ENCODE measurements at regions not wholly inside any gene's neighbourhood (a gene's known extent, or its start where the extent isn't known, plus 50 kb on each side); places are given as distances from the start of the nearest gene placed in this dataset.
"Not testable (repeated sequence)": the region's sequence is repeated elsewhere in the genome, so short reads cannot be mapped to it uniquely, and the experiment has no call there.

DNA sequence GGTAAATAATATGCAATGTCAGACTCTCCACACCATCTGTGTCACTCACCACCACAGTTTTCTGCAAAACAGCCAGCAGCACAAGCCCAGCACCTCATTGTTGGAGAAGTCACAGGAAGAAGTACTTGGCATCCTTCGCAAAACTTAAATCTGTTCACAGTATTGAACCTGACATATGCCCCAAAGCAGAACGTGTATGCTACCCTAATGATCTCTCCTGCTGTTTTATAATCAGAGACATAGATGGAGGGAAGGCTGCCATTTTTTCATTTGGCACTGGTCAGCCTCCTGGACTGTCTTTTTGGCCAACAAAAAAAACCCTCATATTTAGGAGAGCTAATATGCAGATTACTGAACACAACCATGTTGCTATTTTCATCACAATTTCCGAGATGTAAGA is 1272.9 kb downstream of the ROBO1 start:
- no peak for DNase-seq (ENCODE audit: low read depth in 4 of 4, low spot score in 3 of 4)

DNA sequence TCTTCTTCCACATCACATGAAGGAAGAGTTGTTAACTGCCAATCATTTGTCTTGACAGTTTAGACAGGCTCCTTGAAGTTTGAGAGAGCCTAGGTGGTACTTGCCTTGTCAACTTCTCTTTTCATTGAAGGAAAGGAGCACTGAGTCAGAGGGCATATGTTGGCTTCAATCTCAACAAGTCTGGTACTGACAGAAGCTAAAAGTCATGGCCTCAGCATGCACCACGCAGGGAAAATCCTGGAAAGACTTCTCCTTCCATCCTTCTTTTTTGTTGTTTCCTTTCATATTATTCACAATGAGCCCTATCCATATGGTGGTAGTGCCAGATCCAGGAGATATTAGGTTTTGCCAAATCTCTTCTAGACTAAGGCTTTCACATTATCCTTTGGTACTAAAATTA is 1272.5 kb downstream of the ROBO1 start:
- no peak for DNase-seq (ENCODE audit: low read depth in 4 of 4, low spot score in 3 of 4)

DNA sequence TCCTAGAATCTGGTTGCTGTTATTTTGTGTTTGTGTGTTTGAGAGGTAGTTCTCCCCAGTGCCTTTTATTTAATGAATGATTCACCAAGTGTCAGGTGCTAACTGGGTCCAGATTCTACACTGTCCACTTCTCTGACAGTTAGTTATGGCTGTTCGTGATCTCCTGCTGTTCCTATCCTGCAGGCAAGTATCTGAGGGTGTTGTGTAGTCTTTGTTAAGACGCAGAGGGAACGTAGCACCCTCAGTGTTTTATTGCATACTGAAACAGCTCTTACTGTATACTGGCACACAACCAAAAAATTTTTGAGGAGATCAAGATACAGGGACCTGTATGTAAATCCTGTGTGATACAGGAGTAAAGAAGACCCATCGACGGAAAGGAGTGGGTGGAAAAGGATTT is 1271.3 kb downstream of the ROBO1 start:
- no peak for DNase-seq (ENCODE audit: low read depth in 4 of 4, low spot score in 3 of 4)

DNA sequence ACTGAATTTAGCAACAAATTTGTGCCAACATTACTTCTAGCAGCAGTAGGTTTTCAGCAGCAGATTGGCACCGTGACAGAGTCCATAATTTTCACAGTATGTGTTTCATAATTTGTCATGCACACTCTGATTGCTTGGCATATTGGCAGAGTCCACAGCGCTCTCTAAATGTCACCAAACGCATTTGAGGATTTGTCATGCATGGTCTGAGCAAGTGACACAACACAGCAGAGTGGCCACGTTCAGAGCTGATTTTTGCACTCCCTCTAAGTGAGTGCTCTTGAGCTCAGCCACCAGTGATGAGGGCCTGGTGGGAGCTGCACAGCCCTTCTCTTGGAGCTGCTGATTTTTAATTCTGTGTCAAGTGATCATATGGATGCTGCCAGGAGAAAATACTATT is 1270.8 kb downstream of the ROBO1 start:
- DNase-seq (ENCODE audit: low read depth in 4 of 4, low spot score in 3 of 4), result no peak

DNA sequence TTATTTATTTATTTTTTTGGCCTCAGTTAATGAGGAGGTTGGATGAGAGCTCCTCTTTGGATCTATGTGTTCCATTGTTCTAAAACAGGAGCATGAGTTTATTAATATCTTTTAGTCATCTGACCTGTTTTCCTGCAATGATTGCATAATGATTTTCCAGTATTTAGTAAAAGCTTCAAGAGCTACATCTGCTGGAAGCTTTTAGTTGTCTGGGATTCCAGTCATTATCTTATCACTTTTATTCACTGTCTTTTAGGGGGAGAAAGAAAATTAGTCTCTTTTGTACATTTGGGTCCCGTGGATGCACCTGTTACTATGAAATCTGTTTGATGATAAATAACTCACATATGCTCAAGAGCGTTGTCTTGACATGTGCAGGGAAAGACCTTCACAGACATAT is 1270.0 kb downstream of the ROBO1 start:
- DNase-seq (ENCODE audit: low read depth in 4 of 4, low spot score in 3 of 4), result no peak

DNA sequence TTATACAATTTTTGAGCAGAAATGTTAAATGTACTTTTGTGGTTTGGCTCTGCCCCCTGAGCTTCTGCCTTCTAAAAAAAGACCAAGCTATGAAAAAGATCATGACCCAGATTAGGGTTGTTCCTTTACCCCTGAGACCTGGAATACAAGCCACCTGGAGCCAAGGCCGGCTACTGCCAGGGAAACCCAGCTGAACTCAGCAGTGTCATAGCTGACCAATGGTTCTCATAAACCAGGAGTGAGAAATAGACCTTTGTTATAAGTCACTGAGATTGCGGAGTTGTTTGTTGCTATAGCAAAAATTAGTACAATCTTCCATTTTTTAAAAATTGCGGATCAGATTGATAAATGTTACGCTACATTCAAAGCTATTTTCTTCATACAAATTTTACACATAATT is 1261.7 kb downstream of the ROBO1 start:
- no peak for DNase-seq (ENCODE audit: low read depth in 4 of 4, low spot score in 3 of 4)

DNA sequence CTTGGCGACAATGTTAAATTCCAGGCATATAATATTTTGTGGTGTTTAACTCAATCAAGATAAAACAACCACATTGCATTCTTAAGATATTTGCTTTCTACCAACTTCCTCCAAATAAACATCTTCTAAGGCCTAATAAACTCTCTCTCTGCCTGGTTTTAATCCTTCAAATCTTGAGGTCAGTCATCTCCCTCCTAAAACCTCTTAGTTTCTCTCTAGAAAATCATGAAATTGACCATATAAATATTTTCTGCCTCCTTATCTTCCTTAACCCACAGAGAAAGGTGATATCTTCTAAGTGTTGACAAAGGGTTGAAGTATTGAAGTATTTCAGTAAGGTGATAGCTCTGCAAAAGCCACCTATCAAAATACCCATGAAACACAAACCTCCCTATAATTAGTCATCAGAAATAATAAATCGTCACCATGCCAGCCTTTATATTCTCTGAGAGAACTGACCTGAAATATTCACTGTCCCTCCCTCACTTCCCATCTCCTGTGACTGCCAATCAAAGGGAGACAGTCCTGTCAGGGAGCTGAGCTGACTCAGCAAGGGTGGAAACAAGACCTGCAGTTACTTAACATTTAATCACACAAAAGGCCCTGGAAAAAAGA is 1261.1 kb downstream of the ROBO1 start:
- no peak for DNase-seq (ENCODE audit: low read depth in 4 of 4, low spot score in 3 of 4)

DNA sequence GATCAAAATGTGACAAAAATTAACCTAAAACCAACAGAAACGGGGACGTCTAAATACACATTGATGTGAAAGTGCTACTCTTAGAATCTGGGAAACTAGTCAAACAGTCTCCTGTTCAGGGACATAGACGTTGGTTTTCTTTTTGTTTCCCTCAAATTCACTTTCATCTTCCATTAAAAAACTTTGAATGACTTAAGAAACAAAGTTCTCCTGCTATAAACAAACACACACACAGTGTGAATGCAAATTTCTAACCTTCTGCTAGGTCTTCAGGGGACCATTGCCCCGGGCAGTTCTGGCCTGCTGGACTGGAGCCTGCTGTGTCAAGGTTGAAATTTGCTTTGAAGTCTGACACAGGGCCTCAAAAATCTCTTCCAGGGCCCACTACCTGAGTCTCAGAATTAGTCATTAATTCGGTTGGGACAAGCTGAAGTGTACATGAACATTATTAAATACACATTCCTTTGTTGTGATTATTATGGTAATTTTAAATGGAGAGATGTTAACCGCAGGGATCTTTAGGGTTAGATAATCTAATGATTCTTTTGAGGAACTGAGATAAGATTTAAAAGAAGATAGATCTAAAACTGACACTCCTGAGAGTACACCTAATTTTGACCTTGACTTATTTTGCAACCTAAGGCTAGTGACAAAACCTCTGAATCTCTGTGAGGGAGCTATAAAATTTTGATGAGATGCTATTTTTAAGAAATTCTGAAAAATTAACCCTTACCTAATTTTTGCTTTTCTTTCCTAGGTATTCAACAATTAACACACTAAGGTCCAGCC is 1260.4 kb downstream of the ROBO1 start:
- DNase-seq (ENCODE audit: low read depth in 4 of 4, low spot score in 3 of 4), result no peak

DNA sequence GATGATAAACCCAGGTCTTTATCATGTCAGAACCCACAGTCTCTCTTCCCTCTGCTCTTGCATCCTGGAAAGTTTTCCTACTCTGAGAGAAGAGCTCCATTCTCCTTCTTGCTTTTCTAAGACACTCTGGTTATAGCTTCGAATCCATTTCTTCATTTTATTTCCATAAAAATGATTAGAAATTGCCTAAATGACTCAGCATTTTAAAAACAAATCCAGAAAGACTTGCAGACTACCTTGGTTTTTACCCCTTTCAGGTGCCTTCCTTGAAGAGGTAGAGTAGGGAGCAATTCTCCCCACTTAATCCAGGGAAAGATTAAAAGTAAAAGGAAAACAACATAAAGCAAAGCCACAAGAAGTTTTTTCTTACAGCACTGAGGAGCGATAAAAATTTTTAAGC is 1256.0 kb downstream of the ROBO1 start:
- no peak for DNase-seq (ENCODE audit: low read depth in 4 of 4, low spot score in 3 of 4)

DNA sequence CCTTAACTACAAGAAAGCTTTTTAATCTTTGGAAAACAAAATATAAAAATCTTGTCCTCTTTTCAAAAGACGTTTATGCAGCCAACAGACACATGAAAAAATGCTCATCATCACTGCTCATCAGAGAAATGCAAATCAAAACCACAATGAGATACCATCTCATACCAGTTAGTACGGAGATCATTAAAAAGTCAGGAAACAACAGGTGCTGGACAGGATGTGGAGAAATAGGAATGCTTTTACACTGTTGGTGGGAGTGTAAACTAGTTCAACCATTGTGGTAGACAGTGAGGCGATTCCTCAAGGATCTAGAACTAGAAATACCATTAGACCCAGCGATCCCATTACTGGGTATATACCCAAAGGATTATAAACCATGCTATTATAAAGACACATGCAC is 1255.0 kb downstream of the ROBO1 start:
- not testable (repeated sequence) for DNase-seq (ENCODE audit: low read depth in 4 of 4, low spot score in 3 of 4)

DNA sequence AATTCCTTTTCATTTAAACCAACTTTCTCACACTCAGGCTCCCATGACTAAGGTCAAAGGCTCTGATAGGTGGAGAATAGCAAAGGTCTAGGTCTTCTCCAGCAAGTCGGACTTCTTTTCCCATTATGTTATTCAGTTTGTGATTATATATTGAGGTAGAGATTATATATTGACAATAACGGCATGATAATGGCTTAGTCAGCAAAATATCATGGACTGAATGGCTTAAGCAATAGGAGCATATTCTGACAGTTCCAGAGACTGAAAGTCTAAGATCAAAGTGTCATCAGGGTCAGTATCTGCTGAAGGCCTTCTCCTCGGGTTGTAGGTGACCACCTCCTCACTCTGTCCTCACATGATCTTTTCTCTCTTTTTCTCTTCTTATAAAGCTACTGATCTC is 1251.4 kb downstream of the ROBO1 start:
- no peak for DNase-seq (ENCODE audit: low read depth in 4 of 4, low spot score in 3 of 4)

DNA sequence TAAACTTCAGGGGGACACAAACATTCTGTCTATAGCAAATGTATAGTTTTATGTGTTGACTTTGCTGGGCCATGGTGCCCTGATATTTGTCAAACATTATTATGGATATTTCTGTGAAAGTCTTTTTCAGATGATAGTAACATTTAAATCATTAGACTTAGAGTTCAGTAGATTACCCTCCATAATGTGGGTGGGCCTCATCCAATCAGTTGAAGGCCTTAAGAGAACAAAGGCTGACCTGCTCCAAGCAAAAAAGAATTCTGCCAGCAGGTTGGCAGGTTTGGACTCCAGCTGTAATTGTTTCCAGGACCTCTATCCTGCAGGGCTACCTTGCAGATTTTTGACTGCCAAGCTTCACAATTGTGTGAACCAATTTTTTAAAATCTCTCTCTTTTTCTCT is 1250.9 kb downstream of the ROBO1 start:
- DNase-seq (ENCODE audit: low read depth in 4 of 4, low spot score in 3 of 4), result no peak

DNA sequence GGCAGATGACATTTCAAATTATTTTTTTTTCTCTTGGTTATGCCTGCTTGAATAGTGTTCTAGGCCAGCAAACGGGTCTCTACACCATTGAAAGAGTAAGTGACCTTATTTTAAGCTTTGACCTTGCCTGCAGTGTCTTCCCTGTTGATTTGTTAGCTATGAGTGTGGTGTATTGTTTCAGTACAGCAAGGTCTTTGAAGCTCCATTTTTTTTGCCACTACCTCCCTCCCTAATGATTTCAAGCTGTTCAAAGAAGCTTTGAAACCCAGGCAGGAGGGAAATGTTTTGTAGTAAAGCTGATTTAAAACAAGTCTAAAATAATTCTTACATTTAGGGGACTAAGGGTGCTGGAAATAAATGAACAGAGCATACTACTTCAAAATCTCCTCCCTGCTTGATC is 1249.8 kb downstream of the ROBO1 start:
- peak in 1 of 4 donors; percentile 26 for DNase-seq (ENCODE audit: low read depth in 4 of 4, low spot score in 3 of 4)

DNA sequence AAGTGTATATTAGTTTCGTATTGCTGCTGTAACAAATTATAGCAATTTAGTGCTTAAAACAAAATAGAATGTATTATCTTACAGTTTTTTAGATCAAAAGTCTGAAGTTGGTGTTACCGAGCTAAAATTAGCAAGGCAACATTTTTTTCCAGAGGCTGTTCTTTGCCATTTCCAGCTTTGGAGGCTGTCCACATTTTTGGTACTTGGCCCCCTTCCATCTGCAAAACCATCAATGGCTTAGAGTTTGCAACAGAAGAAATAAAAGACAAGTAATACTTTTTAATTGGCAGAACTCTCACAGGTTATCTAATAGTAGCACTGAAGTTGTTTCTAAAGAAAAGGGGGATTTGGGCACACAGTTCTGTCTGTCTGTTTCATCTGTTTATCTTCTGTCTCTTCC is 1248.5 kb downstream of the ROBO1 start:
- no peak for DNase-seq (ENCODE audit: low read depth in 4 of 4, low spot score in 3 of 4)

DNA sequence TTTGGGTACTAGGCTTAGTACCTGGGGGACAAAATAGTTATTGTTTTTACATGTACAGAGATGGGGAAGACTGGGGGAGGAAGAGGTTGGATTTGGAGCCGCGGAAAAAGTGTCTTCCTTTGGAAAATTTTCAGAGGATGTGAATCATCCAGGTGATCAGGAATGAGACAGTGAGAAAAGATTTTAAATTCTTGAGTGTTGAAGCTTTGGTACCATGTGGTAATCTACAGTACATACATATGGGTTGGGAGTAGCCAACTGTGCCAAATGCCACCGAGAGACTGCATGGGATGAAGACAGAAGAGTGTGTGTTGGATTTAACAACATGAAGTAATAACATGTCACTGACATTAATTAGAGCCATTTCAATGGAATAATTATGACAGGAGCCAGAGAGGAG is 1238.2 kb downstream of the ROBO1 start:
- no peak for DNase-seq (ENCODE audit: low read depth in 4 of 4, low spot score in 3 of 4)

DNA sequence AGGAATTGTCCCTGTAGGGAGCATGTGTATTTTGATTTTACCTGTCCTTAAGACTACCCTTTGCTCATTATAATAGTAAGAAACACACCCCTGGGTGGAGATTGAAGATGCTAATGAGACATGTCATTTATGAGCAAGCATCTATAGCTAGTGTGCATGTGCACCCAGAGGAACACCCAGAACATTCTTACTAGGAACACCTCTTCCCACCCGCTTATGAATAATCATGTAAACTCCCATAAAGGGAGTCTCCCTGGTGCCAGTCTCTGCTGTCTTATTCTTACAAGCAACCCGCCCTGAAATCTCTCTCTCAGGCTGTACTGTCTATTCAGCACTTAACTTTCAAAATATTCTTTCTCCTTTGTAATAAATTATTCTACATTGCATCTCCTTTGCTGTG is 1227.3 kb downstream of the ROBO1 start:
- no peak for DNase-seq (ENCODE audit: low read depth in 4 of 4, low spot score in 3 of 4)

DNA sequence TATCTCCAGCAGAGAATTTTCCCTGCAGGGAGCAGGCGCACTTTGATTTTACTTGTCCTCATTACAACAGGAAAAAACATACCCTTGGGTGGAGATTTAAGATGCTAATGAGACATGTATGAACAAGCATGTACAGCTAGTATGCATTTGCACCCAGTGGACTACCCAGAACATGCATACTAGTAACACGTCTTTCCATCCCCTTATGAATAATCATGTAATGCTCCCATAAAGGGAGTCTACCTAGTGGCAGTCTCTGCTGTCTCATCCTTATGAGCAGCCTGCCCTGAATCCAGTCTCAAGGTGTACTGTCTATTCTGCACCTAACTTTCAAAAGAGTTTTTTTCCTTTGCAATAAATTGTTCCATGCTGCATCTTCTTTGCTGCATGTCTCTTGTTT is 1222.0 kb downstream of the ROBO1 start:
- no peak for DNase-seq (ENCODE audit: low read depth in 4 of 4, low spot score in 3 of 4)
